ENCODE measurements at regions not wholly inside any gene's neighbourhood (a gene's known extent, or its start where the extent isn't known, plus 50 kb on each side); places are given as distances from the start of the nearest gene placed in this dataset.

DNA sequence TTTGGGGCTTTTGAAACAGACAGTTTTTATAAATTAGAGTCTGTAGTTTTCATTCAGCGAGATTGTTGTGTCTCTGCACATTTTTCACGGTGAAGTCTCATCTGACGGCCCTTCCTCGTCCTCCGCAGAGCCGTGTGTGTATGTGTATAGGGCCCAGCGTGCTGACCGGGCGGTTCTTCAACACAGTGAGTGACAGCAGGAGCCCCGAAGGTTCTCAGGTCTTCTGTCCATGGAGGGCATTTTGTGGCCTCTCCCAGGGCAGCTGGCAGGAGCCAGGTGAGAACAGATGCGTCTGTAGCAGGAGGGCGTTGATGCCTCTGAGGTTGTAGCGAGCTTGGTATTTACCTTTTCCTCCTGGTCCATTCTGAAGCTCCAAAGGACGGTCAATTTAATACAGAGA is 116.0 kb upstream of the LPCAT1 start:
- WGBS (ENCODE audit: low lambda C conversion rate), result 31% methylated on average over 14 of the region's 14 CpGs
- Histone ChIP-seq H3K27me3 (ENCODE audit: control insufficient read depth in 1 of 2, insufficient read depth in 2 of 2, low read length in 2 of 2) (peaks cover 15 to 56% of the 10 kb centered on the region in 2 experiments), H4K20me1 (ENCODE audit: insufficient read depth, low read length) (no peaks in the 10 kb centered on the region), H3K9me3 (ENCODE audit: low read length) (no peaks in the 10 kb centered on the region), H3K4me1 (ENCODE audit: insufficient read depth, low read length) (peaks cover 20% of the 10 kb centered on the region; the same call in 1 of the 2 replicates), H3K9ac (ENCODE audit: insufficient read depth, low read depth, low read length) (no peak overlapping the region), H3K36me3 (replicated peaks in 1 of 2; ENCODE audit: control insufficient read depth in 1 of 2, insufficient read depth in 2 of 2, low read length in 2 of 2) (no peaks in the 10 kb centered on the region), H3K4me3 (replicated peaks in 1 of 3; ENCODE audit: insufficient read depth in 1 of 3, low read depth in 2 of 3, low read length in 3 of 3) (no peak overlapping the region), H2AFZ (ENCODE audit: low read length) (no peak overlapping the region), H3K4me2 (ENCODE audit: low read depth, low read length) (no peak overlapping the region), H3K27ac (ENCODE audit: extremely low read length, insufficient read depth, low read length) (no peak overlapping the region), H3K79me2 (ENCODE audit: insufficient read depth, low read length) (no peaks in the 10 kb centered on the region)
- ATAC-seq (no peak), FAIRE-seq (no peak), DNase-seq (ENCODE audit: low spot score) (no peak)
- in situ Hi-C loops (cut with HindIII; ENCODE audit: extremely low pct_ligation_motif_present, low pct_unique_long_range_greater_than_20kb), result loop anchor here (10.0 to 25.0 kb wide), 3 partner anchors 127 to 465 kb away; partner anchors contain the start of gene LPCAT1
- peak in 1 of 2 experiments; percentile 8; a peak in 1 of 4 replicates for TF ChIP-seq MAFK (conservative IDR thresholded peaks at IDR 0.05 in 1 of 2, IDR thresholded peaks at IDR 0.05 in 1 of 2; ENCODE audit: low read length in 2 of 2)
- TF ChIP-seq ELF1 (CRISPR knock-in tag; IDR thresholded peaks at IDR 0.05), result no peak
- intact Hi-C loops (cut with micrococcal nuclease; ENCODE audit: unreplicated experiment), result loop anchor here (2.0 to 10.0 kb wide), 3 partner anchors 162 to 435 kb away; partner anchors contain the start of gene SLC6A19
- BruUV-seq (replicated peaks), result no TSS peak
- ChIA-PET CTCF (ENCODE audit: low intra/inter-chr PET ratio, low total read pairs) (no interaction called here), POLR2A (no interaction called here)

DNA sequence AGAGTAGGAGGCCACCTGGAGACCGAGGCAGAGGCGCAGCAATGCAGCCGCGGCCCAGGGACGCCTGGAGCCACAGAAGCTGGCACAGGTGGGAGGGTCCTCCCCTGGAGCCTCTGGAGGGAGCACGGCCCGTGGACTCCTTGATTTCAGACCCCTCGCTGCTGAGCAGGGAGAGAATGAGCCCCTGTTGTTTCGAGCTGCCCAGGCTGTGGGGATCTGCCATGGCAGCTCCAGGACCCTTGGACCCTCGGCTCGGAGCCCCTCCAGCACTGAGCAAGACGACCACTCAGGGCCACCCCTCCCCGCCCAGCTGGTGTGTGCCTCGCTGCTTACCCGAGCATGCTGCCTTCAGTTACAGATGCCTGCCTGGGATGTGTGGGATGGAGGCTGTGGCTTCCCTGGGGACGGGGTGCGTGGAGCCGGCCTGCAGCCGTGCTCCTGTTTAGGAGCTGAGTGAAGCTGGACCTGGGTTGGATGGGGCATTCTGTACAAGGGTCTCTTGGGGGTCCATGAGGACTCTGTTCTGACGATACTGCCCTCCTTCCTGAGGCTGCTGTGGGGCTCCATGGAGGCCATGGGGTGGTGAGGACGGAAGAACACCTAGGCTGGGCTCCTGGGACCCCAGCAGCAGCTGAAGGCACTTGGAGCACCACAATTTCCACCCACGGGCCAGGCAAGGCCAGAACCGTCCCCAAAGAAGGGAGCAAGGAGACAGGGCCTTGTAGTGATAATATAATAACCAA is 115.1 kb upstream of the LPCAT1 start:
- POLR2A ChIA-PET, result no interaction called here
- Histone ChIP-seq H3K27me3 (ENCODE audit: control insufficient read depth in 1 of 2, insufficient read depth in 2 of 2, low read length in 2 of 2) (peaks cover 15 to 50% of the 10 kb centered on the region in 2 experiments), H3K4me1 (ENCODE audit: insufficient read depth, low read length) (peaks cover 14% of the 10 kb centered on the region; the same call in 1 of the 2 replicates), H3K9me3 (ENCODE audit: low read length) (no peaks in the 10 kb centered on the region), H4K20me1 (ENCODE audit: insufficient read depth, low read length) (no peaks in the 10 kb centered on the region), H3K4me3 (replicated peaks in 1 of 3; ENCODE audit: insufficient read depth in 1 of 3, low read depth in 2 of 3, low read length in 3 of 3) (peak overlapping the region in 1 of 3 experiments; percentile 25; a peak in 1 of 6 replicates), H2AFZ (ENCODE audit: low read length) (no peak overlapping the region), H3K27ac (ENCODE audit: extremely low read length, insufficient read depth, low read length) (no peak overlapping the region), H3K79me2 (ENCODE audit: insufficient read depth, low read length) (no peaks in the 10 kb centered on the region), H3K36me3 (replicated peaks in 1 of 2; ENCODE audit: control insufficient read depth in 1 of 2, insufficient read depth in 2 of 2, low read length in 2 of 2) (no peaks in the 10 kb centered on the region), H3K9ac (ENCODE audit: insufficient read depth, low read depth, low read length) (no peak overlapping the region), H3K4me2 (ENCODE audit: low read depth, low read length) (peak overlapping the region; percentile 43)
- in situ Hi-C loops (cut with HindIII; ENCODE audit: extremely low pct_ligation_motif_present, low pct_unique_long_range_greater_than_20kb), result loop anchor here (25.0 kb wide), 1 partner anchor 127 kb away; the partner anchor contains the start of gene LPCAT1
- intact Hi-C loops (cut with micrococcal nuclease; ENCODE audit: unreplicated experiment), result no loop called here
- no TSS peak for BruUV-seq (replicated peaks)
- peak; percentile 19; the same call in 2 of the 3 replicates for ATAC-seq
- no peak for FAIRE-seq
- TF ChIP-seq ZNF263 (CRISPR knock-in tag; IDR thresholded peaks at IDR 0.05) (peak; percentile 85), TBX2 (CRISPR knock-in tag; IDR thresholded peaks at IDR 0.05; ENCODE audit: borderline replicate concordance) (no peak)
- TF ChIP-seq, protein P1, sequence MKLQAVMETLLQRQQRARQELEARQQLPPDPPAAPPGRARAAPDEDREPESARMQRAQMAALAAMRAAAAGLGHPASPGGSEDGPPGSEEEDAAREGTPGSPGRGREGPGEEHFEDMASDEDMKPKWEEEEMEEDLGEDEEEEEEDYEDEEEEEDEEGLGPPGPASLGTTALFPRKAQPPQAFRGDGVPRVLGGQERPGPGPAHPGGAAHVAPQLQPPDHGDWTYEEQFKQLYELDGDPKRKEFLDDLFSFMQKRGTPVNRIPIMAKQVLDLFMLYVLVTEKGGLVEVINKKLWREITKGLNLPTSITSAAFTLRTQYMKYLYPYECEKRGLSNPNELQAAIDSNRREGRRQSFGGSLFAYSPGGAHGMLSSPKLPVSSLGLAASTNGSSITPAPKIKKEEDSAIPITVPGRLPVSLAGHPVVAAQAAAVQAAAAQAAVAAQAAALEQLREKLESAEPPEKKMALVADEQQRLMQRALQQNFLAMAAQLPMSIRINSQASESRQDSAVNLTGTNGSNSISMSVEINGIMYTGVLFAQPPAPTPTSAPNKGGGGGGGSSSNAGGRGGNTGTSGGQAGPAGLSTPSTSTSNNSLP (IDR thresholded peaks at IDR 0.05; ENCODE audit: low read depth, low read length), result no peak
- TF ChIP-seq, protein P2, sequence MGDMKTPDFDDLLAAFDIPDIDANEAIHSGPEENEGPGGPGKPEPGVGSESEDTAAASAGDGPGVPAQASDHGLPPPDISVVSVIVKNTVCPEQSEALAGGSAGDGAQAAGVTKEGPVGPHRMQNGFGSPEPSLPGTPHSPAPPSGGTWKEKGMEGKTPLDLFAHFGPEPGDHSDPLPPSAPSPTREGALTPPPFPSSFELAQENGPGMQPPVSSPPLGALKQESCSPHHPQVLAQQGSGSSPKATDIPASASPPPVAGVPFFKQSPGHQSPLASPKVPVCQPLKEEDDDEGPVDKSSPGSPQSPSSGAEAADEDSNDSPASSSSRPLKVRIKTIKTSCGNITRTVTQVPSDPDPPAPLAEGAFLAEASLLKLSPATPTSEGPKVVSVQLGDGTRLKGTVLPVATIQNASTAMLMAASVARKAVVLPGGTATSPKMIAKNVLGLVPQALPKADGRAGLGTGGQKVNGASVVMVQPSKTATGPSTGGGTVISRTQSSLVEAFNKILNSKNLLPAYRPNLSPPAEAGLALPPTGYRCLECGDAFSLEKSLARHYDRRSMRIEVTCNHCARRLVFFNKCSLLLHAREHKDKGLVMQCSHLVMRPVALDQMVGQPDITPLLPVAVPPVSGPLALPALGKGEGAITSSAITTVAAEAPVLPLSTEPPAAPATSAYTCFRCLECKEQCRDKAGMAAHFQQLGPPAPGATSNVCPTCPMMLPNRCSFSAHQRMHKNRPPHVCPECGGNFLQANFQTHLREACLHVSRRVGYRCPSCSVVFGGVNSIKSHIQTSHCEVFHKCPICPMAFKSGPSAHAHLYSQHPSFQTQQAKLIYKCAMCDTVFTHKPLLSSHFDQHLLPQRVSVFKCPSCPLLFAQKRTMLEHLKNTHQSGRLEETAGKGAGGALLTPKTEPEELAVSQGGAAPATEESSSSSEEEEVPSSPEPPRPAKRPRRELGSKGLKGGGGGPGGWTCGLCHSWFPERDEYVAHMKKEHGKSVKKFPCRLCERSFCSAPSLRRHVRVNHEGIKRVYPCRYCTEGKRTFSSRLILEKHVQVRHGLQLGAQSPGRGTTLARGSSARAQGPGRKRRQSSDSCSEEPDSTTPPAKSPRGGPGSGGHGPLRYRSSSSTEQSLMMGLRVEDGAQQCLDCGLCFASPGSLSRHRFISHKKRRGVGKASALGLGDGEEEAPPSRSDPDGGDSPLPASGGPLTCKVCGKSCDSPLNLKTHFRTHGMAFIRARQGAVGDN (CRISPR knock-in tag; IDR thresholded peaks at IDR 0.05), result peak; percentile 28
- CTCF ChIA-PET (ENCODE audit: low intra/inter-chr PET ratio, low total read pairs), result no interaction called here
- DNase-seq (ENCODE audit: low spot score), result no peak
- WGBS (ENCODE audit: low lambda C conversion rate), result 14% methylated on average over 10 of the region's 23 CpGs

Data from HepG2 (cell line).